Skeletal muscle satellite cell (primary cell): ENCODE measurements at regions not wholly inside any gene's neighbourhood (a gene's known extent, or its start where the extent isn't known, plus 50 kb on each side); places are given as distances from the start of the nearest gene placed in this dataset.
"Not testable (repeated sequence)": the region's sequence is repeated elsewhere in the genome, so short reads cannot be mapped to it uniquely, and the experiment has no call there.

Source experiments
- H3K27me3 ChIP-seq: 2 replicates; pipeline ENCODE4 v1.7.0; 2013; ENCODE audit warnings: low read length; ENCODE audit not compliant: control insufficient read depth, insufficient read depth
- H3K36me3 ChIP-seq: 2 replicates; pipeline ENCODE4 v1.7.0; 2013; ENCODE audit warnings: mild to moderate bottlenecking, control low read depth, low read length; ENCODE audit not compliant: insufficient read depth
- H3K4me1 ChIP-seq: 2 replicates; pipeline ENCODE4 v1.7.0; 2013; ENCODE audit warnings: low read length; ENCODE audit not compliant: control insufficient read depth, insufficient read depth
- H3K4me2 ChIP-seq: 2 replicates; pipeline ENCODE4 v1.7.0; 2013; ENCODE audit warnings: mild to moderate bottlenecking, low read length
- H3K4me3 ChIP-seq: 2 replicates; pipeline ENCODE4 v1.7.0; 2013; ENCODE audit warnings: low read length
- H3K9ac ChIP-seq: 2 replicates; pipeline ENCODE4 v1.7.0; 2013; ENCODE audit warnings: mild to moderate bottlenecking, low read depth, low read length, moderate library complexity
- H3K9me3 ChIP-seq: replicated peaks from 2 replicates; pipeline ENCODE4 v1.7.0; 2013; ENCODE audit warnings: mild to moderate bottlenecking, control low read depth, low read length

GRCh38 chr10:31135791-31136190, 104.1 kb upstream of the ZNF438 start:
- not testable (repeated sequence) for H3K4me3 ChIP-seq, H3K36me3 ChIP-seq, H3K27me3 ChIP-seq, H3K9me3 ChIP-seq, H3K9ac ChIP-seq, H3K4me2 ChIP-seq
- H3K4me1 ChIP-seq, result peaks cover 37% of the 10 kb centered on the region

GRCh38 chr10:31136386-31136785, 104.7 kb upstream of the ZNF438 start:
- H3K9ac ChIP-seq, result no peak overlapping the region
- H3K4me3 ChIP-seq, result no peak overlapping the region
- no peak overlapping the region for H3K4me2 ChIP-seq
- peaks cover 37% of the 10 kb centered on the region for H3K4me1 ChIP-seq
- H3K27me3 ChIP-seq, result no peaks in the 10 kb centered on the region
- no peaks in the 10 kb centered on the region for H3K36me3 ChIP-seq
- no peaks in the 10 kb centered on the region for H3K9me3 ChIP-seq

DNA sequence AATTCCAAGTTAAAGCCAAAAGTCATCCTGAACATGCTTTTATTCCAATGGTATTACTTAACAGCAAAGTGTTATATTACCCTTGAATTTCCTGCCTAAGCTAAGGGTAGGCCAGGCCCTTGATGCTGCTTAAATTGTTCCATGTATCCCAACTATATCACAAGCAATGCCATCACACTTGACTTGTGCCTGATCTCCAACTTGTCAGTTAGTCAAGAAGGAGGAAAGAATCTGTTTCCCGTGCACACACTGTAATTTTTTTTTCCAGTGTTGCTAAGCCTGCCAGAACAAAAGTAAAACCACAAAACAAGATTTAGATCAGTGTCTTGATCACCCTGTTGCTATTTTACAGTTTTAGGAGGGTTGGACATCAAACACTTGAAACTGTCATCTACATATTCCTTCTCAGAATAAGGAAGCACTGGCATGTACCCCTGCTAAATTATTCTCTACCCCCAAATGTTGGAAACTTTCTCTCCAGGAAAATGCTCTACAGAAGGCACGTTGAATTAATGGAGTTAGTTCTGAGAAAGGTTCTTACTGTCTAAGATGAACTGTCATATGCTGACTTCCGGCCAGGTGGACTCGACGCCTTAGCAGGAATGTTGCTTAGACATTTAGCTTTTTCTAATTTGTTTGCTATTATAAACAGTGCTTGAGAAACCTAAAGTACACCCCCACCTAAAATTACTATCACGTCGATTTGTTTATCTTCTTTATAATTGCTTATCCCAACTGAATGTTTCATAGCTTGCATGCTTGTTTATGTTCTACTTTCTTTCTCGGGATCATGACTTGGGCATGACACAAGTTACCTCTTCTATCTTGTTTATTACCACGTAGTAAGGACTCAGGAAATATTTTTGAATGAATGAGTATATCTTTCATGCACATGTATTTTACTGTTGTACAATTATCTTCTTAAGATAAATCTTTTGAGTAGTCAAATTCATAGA, 105.5 kb upstream of the ZNF438 start:
- peaks cover 44% of the 10 kb centered on the region for H3K4me1 ChIP-seq
- no peak overlapping the region for H3K4me3 ChIP-seq
- H3K36me3 ChIP-seq, result no peaks in the 10 kb centered on the region
- no peaks in the 10 kb centered on the region for H3K27me3 ChIP-seq
- no peaks in the 10 kb centered on the region for H3K9me3 ChIP-seq
- H3K9ac ChIP-seq, result no peak overlapping the region
- H3K4me2 ChIP-seq, result no peak overlapping the region

DNA sequence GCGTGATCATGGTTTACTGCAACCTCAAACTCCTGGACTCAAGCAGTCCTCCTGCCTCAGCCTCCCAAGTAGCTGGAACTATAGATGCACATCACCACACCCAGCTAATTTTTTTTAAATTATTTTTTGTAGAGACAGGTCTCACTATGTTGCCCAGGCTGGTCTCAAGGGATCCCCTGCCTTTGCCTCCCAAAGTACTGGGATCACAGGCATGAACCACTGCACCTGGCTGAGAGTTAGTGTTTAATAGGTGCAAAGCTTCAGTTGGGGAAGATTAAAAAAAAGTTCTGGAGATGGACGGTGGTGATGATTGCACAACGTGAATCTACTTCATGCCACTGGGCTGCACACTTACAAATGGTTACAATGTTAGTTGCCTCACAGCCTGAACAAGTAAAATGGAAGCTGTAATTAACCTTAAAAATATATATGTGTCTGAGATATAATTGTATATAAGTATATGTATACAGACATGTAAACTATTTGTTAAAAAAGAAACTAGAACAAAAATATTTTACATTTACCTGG, 106.4 kb upstream of the ZNF438 start:
- Histone ChIP-seq H3K4me2 (no peak overlapping the region), H3K4me1 (peaks cover 45% of the 10 kb centered on the region), H3K27me3 (no peaks in the 10 kb centered on the region), H3K36me3 (no peaks in the 10 kb centered on the region), H3K9me3 (no peaks in the 10 kb centered on the region), H3K4me3 (no peak overlapping the region), H3K9ac (no peak overlapping the region)

GRCh38 chr10:31139497-31139896, 107.8 kb upstream of the ZNF438 start:
- H3K9me3 ChIP-seq, result no peaks in the 10 kb centered on the region
- H3K9ac ChIP-seq, result no peak overlapping the region
- H3K4me1 ChIP-seq, result peaks cover 31% of the 10 kb centered on the region
- no peaks in the 10 kb centered on the region for H3K36me3 ChIP-seq
- H3K4me2 ChIP-seq, result no peak overlapping the region
- no peaks in the 10 kb centered on the region for H3K27me3 ChIP-seq
- H3K4me3 ChIP-seq, result no peak overlapping the region

DNA sequence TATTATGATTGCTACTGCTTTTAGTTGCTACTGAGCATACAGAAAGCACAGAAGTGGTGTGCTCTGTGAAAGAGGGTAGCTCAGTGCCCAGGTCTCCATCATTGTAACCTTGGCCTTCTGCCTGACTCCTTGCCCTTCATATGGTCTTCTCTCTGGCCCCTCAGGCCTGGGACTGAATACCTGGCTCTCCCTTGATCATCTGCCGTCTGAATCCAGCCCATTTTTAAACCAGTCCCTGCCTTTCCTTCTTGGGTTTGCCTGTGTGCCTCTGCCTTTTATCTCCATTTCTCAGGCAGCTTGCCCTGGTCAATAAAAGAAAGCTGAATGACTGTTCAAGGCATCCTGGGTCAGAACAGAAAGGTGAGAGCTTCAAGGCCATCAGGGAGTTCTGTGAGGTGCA, 109.1 kb upstream of the ZNF438 start:
- no peak overlapping the region for H3K4me2 ChIP-seq
- H3K4me3 ChIP-seq, result no peak overlapping the region
- H3K9ac ChIP-seq, result no peak overlapping the region
- no peaks in the 10 kb centered on the region for H3K27me3 ChIP-seq
- H3K9me3 ChIP-seq, result no peaks in the 10 kb centered on the region
- H3K4me1 ChIP-seq, result peaks cover 23% of the 10 kb centered on the region
- H3K36me3 ChIP-seq, result no peaks in the 10 kb centered on the region

GRCh38 chr10:31142026-31142425, 110.4 kb upstream of the ZNF438 start:
- H3K9ac ChIP-seq, result no peak overlapping the region
- no peaks in the 10 kb centered on the region for H3K27me3 ChIP-seq
- H3K4me1 ChIP-seq, result peaks cover 29% of the 10 kb centered on the region
- no peak overlapping the region for H3K4me3 ChIP-seq
- no peak overlapping the region for H3K4me2 ChIP-seq
- no peaks in the 10 kb centered on the region for H3K36me3 ChIP-seq
- no peaks in the 10 kb centered on the region for H3K9me3 ChIP-seq

DNA sequence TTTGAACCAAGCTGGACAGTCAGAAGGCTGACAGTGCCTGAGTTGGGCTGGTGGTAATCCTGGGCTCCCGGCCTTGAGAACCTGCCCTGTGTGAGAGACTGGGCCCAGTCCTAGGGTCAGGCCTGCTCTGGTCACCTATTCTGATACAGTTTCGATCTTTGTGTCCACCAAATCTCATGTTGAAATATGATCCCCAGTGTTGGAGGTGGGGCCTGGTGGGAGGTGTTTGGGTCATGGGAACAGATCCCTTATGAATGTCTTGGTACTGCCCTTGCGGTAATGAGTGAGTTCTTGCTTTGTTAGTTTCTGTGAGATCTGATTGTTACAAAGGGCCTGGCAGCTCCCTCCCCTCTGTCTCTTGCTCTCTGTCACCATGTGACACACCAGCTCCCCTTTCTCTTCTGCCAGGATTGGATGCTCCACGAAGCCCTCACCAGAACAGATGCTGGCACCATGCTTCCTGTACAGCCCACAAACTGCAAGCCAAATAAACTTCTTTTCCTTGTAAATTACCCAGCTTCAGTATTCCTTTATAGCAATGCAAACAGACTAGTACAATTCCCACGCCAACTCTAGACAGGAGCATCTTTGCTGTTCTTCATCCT, 111.8 kb upstream of the ZNF438 start:
- peaks cover 31% of the 10 kb centered on the region for H3K4me1 ChIP-seq
- no peak overlapping the region for H3K4me2 ChIP-seq
- no peaks in the 10 kb centered on the region for H3K36me3 ChIP-seq
- no peaks in the 10 kb centered on the region for H3K9me3 ChIP-seq
- H3K4me3 ChIP-seq, result no peak overlapping the region
- no peaks in the 10 kb centered on the region for H3K27me3 ChIP-seq
- no peak overlapping the region for H3K9ac ChIP-seq

- Histone ChIP-seq H3K9me3 (no peaks in the 10 kb centered on the region), H3K36me3 (no peaks in the 10 kb centered on the region), H3K4me2 (no peak overlapping the region), H3K4me1 (peaks cover 31% of the 10 kb centered on the region), H3K27me3 (no peaks in the 10 kb centered on the region), H3K9ac (peak overlapping the region; percentile 37), H3K4me3 (no peak overlapping the region)
Observed at GRCh38 chr10:31145986-31146385, 114.3 kb upstream of the ZNF438 start.

- no peak overlapping the region for H3K4me3 ChIP-seq
- H3K4me1 ChIP-seq, result peaks cover 28% of the 10 kb centered on the region
- peak overlapping the region; percentile 37 for H3K9ac ChIP-seq
- peak overlapping the region; percentile 37 for H3K4me2 ChIP-seq
- no peaks in the 10 kb centered on the region for H3K27me3 ChIP-seq
- H3K36me3 ChIP-seq, result no peaks in the 10 kb centered on the region
- no peaks in the 10 kb centered on the region for H3K9me3 ChIP-seq
Observed at GRCh38 chr10:31146491-31147209, 115.0 kb upstream of the ZNF438 start.

DNA sequence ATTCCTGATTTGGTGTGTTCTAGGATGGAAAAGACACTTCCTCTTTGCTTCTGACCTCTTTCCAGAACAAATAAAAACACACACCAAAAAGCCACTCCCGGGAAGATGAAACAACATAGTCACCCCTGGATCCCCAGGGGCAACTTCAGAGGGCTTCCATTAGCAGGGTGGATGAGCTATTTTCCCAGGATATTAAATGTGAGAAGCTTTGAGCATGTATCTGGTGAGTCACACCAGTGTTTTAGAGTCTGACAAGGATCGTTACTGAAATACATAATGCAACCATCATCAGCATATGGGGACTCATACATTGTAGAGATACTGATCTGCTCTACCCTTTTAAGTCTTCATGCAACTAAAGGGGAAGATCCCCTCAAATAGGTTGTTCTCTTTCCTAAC, 115.5 kb upstream of the ZNF438 start:
- Histone ChIP-seq H3K27me3 (no peaks in the 10 kb centered on the region), H3K9me3 (no peaks in the 10 kb centered on the region), H3K4me3 (no peak overlapping the region), H3K36me3 (no peaks in the 10 kb centered on the region), H3K4me1 (peaks cover 24% of the 10 kb centered on the region), H3K4me2 (peak overlapping the region; percentile 37), H3K9ac (peak overlapping the region; percentile 37)
